ENCODE measurements at regions not wholly inside any gene's neighbourhood (a gene's known extent, or its start where the extent isn't known, plus 50 kb on each side); places are given as distances from the start of the nearest gene placed in this dataset.

GRCh38 chr2:123687064-123687463 lies 338.0 kb upstream of the CNTNAP5 start:
- TF ChIP-seq, protein P1, sequence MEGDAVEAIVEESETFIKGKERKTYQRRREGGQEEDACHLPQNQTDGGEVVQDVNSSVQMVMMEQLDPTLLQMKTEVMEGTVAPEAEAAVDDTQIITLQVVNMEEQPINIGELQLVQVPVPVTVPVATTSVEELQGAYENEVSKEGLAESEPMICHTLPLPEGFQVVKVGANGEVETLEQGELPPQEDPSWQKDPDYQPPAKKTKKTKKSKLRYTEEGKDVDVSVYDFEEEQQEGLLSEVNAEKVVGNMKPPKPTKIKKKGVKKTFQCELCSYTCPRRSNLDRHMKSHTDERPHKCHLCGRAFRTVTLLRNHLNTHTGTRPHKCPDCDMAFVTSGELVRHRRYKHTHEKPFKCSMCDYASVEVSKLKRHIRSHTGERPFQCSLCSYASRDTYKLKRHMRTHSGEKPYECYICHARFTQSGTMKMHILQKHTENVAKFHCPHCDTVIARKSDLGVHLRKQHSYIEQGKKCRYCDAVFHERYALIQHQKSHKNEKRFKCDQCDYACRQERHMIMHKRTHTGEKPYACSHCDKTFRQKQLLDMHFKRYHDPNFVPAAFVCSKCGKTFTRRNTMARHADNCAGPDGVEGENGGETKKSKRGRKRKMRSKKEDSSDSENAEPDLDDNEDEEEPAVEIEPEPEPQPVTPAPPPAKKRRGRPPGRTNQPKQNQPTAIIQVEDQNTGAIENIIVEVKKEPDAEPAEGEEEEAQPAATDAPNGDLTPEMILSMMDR (IDR thresholded peaks at IDR 0.05; ENCODE audit: insufficient read depth, low read depth, low read length), result no peak
- no peak for TF ChIP-seq EZH2 (IDR thresholded peaks at IDR 0.05; ENCODE audit: insufficient read depth, low read length)
